ENCODE measurements at regions not wholly inside any gene's neighbourhood (a gene's known extent, or its start where the extent isn't known, plus 50 kb on each side); places are given as distances from the start of the nearest gene placed in this dataset.

- H3K27me3 ChIP-seq, result no peaks in the 10 kb centered on the region
- DNase-seq (no peak), ATAC-seq (no peak)
- intact Hi-C loops (cut with DNase I), result no loop called here
- no peaks in the 10 kb centered on the region for H3K36me3 ChIP-seq
- 71% methylated on average over 3 of the region's 3 CpGs for WGBS (ENCODE audit: insufficient coverage, low coverage, low lambda C conversion rate, missing lambda C conversion rate)
- H3K4me1 ChIP-seq, result no peaks in the 10 kb centered on the region
- no peak overlapping the region for H3K4me3 ChIP-seq
- no peak overlapping the region for H3K27ac ChIP-seq
- no peak for TF ChIP-seq POLR2A (IDR thresholded peaks at IDR 0.05)
- TF ChIP-seq, protein P1, sequence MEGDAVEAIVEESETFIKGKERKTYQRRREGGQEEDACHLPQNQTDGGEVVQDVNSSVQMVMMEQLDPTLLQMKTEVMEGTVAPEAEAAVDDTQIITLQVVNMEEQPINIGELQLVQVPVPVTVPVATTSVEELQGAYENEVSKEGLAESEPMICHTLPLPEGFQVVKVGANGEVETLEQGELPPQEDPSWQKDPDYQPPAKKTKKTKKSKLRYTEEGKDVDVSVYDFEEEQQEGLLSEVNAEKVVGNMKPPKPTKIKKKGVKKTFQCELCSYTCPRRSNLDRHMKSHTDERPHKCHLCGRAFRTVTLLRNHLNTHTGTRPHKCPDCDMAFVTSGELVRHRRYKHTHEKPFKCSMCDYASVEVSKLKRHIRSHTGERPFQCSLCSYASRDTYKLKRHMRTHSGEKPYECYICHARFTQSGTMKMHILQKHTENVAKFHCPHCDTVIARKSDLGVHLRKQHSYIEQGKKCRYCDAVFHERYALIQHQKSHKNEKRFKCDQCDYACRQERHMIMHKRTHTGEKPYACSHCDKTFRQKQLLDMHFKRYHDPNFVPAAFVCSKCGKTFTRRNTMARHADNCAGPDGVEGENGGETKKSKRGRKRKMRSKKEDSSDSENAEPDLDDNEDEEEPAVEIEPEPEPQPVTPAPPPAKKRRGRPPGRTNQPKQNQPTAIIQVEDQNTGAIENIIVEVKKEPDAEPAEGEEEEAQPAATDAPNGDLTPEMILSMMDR (IDR thresholded peaks at IDR 0.05), result no peak
- no peaks in the 10 kb centered on the region for H3K9me3 ChIP-seq
Observed at GRCh38 chr6:122553697-122554096, 56.5 kb upstream of the PKIB start.

- H3K4me3 ChIP-seq, result no peak overlapping the region
- ATAC-seq (no peak), DNase-seq (no peak)
- H3K36me3 ChIP-seq, result no peaks in the 10 kb centered on the region
- H3K4me1 ChIP-seq, result no peaks in the 10 kb centered on the region
- no peak overlapping the region for H3K27ac ChIP-seq
- TF ChIP-seq POLR2A (IDR thresholded peaks at IDR 0.05), result no peak
- TF ChIP-seq, protein P1 (IDR thresholded peaks at IDR 0.05), result no peak
- intact Hi-C loops (cut with DNase I), result no loop called here
- H3K9me3 ChIP-seq, result no peaks in the 10 kb centered on the region
- H3K27me3 ChIP-seq, result no peaks in the 10 kb centered on the region
Observed at GRCh38 chr6:122555561-122555960, 54.6 kb upstream of the PKIB start.

DNA sequence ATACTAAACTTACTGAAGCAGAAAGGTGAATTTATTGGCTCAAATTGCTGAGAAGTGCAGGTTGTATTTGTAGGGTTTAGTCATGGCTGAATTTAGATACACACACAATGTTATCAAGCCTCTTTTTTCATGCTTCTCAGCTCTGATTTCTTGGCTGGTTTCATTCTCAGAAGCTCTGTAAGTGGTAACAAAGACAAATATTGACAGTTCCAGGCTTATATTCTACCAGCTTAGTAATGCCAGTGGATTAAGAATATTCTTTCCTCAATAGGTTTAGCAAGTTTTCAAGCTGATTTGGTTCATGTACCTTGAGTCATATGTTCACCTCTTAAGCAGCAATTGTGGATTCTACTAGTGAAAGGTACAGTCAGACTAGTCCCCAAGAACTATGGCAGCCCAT lies 52.1 kb upstream of the PKIB start:
- Histone ChIP-seq H3K36me3 (no peaks in the 10 kb centered on the region), H3K9me3 (no peaks in the 10 kb centered on the region), H3K27ac (no peak overlapping the region), H3K27me3 (no peaks in the 10 kb centered on the region), H3K4me1 (no peaks in the 10 kb centered on the region), H3K4me3 (no peak overlapping the region)
- DNase-seq, result no peak
- intact Hi-C loops (cut with DNase I), result no loop called here
- ATAC-seq, result no peak
- TF ChIP-seq, protein P1 (IDR thresholded peaks at IDR 0.05), result no peak
- TF ChIP-seq POLR2A (IDR thresholded peaks at IDR 0.05), result no peak
